ENCODE measurements at regions not wholly inside any gene's neighbourhood (a gene's known extent, or its start where the extent isn't known, plus 50 kb on each side); places are given as distances from the start of the nearest gene placed in this dataset.

GRCh38 chr10:118459642-118460193, 117.6 kb upstream of the FAM204A start:
- Histone ChIP-seq H3K36me3 (ENCODE audit: control insufficient read depth, insufficient read depth, low read length) (no peaks in the 10 kb centered on the region), H3K27me3 (ENCODE audit: control insufficient read depth, insufficient read depth, low read length) (no peaks in the 10 kb centered on the region), H3K4me3 (ENCODE audit: low read depth, low read length) (no peak overlapping the region)
- CTCF ChIA-PET: interaction anchor here (0.6 to 6.1 kb wide), 25 partner anchors 9 to 1243 kb away, joined by 3 to 34 read pairs (median 5); no protein-coding TSS in a partner anchor
- DNase-seq (ENCODE audit: low read depth): no peak
- peak; percentile 80 for TF ChIP-seq CTCF (IDR thresholded peaks at IDR 0.05; ENCODE audit: insufficient read depth, low read depth, low read length)
- POLR2A ChIA-PET: no interaction called here

GRCh38 chr10:118458957-118459641, 117.0 kb upstream of the FAM204A start:
- no peak for DNase-seq (ENCODE audit: low read depth)
- CTCF ChIA-PET: interaction anchor here (0.6 to 6.1 kb wide), 25 partner anchors 9 to 1585 kb away, joined by 3 to 34 read pairs (median 4); no protein-coding TSS in a partner anchor

GRCh38 chr10:118457824-118458428, 115.8 kb upstream of the FAM204A start:
- CTCF ChIA-PET: interaction anchor here (0.6 to 6.1 kb wide), 8 partner anchors 13 to 1586 kb away, joined by 3 to 34 read pairs (median 6); no protein-coding TSS in a partner anchor
- POLR2A ChIA-PET: no interaction called here

More at GRCh38 chr10:118458957-118459641, 117.0 kb upstream of the FAM204A start:
- POLR2A ChIA-PET: no interaction called here
- no peak for TF ChIP-seq CTCF (IDR thresholded peaks at IDR 0.05; ENCODE audit: insufficient read depth, low read depth, low read length)
- H3K27me3 ChIP-seq (ENCODE audit: control insufficient read depth, insufficient read depth, low read length): no peaks in the 10 kb centered on the region
- H3K4me3 ChIP-seq (ENCODE audit: low read depth, low read length): no peak overlapping the region
- no peaks in the 10 kb centered on the region for H3K36me3 ChIP-seq (ENCODE audit: control insufficient read depth, insufficient read depth, low read length)

GRCh38 chr10:118455181-118455695, 113.1 kb upstream of the FAM204A start:
- Histone ChIP-seq H3K4me3 (ENCODE audit: low read depth, low read length) (no peak overlapping the region), H3K27me3 (ENCODE audit: control insufficient read depth, insufficient read depth, low read length) (no peaks in the 10 kb centered on the region), H3K36me3 (ENCODE audit: control insufficient read depth, insufficient read depth, low read length) (no peaks in the 10 kb centered on the region)
- TF ChIP-seq CTCF (IDR thresholded peaks at IDR 0.05; ENCODE audit: insufficient read depth, low read depth, low read length): no peak
- no peak for DNase-seq (ENCODE audit: low read depth)
- POLR2A ChIA-PET: no interaction called here
- CTCF ChIA-PET: interaction anchor here (6.1 kb wide), 1 partner anchor 17 kb away, joined by 34 read pairs; no protein-coding TSS in a partner anchor

More at GRCh38 chr10:118457824-118458428, 115.8 kb upstream of the FAM204A start:
- no peak for TF ChIP-seq CTCF (IDR thresholded peaks at IDR 0.05; ENCODE audit: insufficient read depth, low read depth, low read length)
- DNase-seq (ENCODE audit: low read depth): no peak
- Histone ChIP-seq H3K27me3 (ENCODE audit: control insufficient read depth, insufficient read depth, low read length) (no peaks in the 10 kb centered on the region), H3K4me3 (ENCODE audit: low read depth, low read length) (no peak overlapping the region), H3K36me3 (ENCODE audit: control insufficient read depth, insufficient read depth, low read length) (no peaks in the 10 kb centered on the region)

GRCh38 chr10:118454211-118454610, 112.1 kb upstream of the FAM204A start:
- Histone ChIP-seq H3K4me3 (ENCODE audit: low read depth, low read length) (no peak overlapping the region), H3K36me3 (ENCODE audit: control insufficient read depth, insufficient read depth, low read length) (no peaks in the 10 kb centered on the region), H3K27me3 (ENCODE audit: control insufficient read depth, insufficient read depth, low read length) (no peaks in the 10 kb centered on the region)
- ChIA-PET POLR2A (no interaction called here), CTCF (interaction anchor here (0.7 kb wide), 1 partner anchor 210 kb away, joined by 3 read pairs; no protein-coding TSS in a partner anchor)
- no peak for DNase-seq (ENCODE audit: low read depth)
- no peak for TF ChIP-seq CTCF (IDR thresholded peaks at IDR 0.05; ENCODE audit: insufficient read depth, low read depth, low read length)
